MM.1S (cell line): ENCODE measurements at regions not wholly inside any gene's neighbourhood (a gene's known extent, or its start where the extent isn't known, plus 50 kb on each side); places are given as distances from the start of the nearest gene placed in this dataset.

Experiments
- DNase-seq: peaks from one replicate; pipeline ENCODE4 v3.0.0-alpha.2; 2015
- H2AFZ ChIP-seq: fragments of 300-600 bp; sonication (generic); 2 replicates; pipeline ENCODE4 v1.6.0; 2016; ENCODE audit warnings: antibody characterized with exemption, low read length
- H3F3A ChIP-seq: fragments of 300-600 bp; sonication (generic); 2 replicates; pipeline ENCODE4 v1.6.1; 2016; ENCODE audit warnings: mild to moderate bottlenecking, antibody characterized with exemption, low read length, moderate library complexity, mixed read lengths; ENCODE audit not compliant: insufficient read depth
- H3K27ac ChIP-seq: fragments of 300-600 bp; sonication (generic); 2 replicates; pipeline ENCODE4 v1.5.1; 2016; ENCODE audit warnings: mild to moderate bottlenecking, low read length
- H3K27me3 ChIP-seq: fragments of 300-600 bp; sonication (generic); replicated peaks from 2 replicates; pipeline ENCODE4 v1.6.0; 2016; ENCODE audit warnings: low read length; ENCODE audit not compliant: insufficient read depth
- H3K36me3 ChIP-seq: fragments of 300-600 bp; sonication (generic); replicated peaks from 2 replicates; pipeline ENCODE4 v1.6.1; 2016; ENCODE audit warnings: mild to moderate bottlenecking, low read length, mixed read lengths; ENCODE audit not compliant: insufficient read depth
- H3K4me1 ChIP-seq: fragments of 300-600 bp; sonication (generic); 2 replicates; pipeline ENCODE4 v1.6.1; 2016; ENCODE audit warnings: low read length, mixed read lengths
- H3K4me2 ChIP-seq: fragments of 300-600 bp; sonication (generic); 2 replicates; pipeline ENCODE4 v1.6.0; 2016; ENCODE audit warnings: low read depth, low read length
- H3K4me3 ChIP-seq: fragments of 300-600 bp; sonication (generic); 2 replicates; pipeline ENCODE4 v1.5.1; 2016; ENCODE audit warnings: low read length, mixed read lengths
- H3K79me2 ChIP-seq: fragments of 300-600 bp; sonication (generic); 2 replicates; pipeline ENCODE4 v1.6.1; 2016; ENCODE audit warnings: mixed run types, low read length, mixed read lengths
- H3K9ac ChIP-seq: fragments of 300-600 bp; sonication (generic); 2 replicates; pipeline ENCODE4 v1.6.1; 2016; ENCODE audit warnings: low read length, mixed read lengths
- H3K9me2 ChIP-seq: fragments of 300-600 bp; sonication (generic); replicated peaks from 2 replicates; pipeline ENCODE4 v1.6.1; 2016; ENCODE audit warnings: mild to moderate bottlenecking, low read length, mixed read lengths; ENCODE audit not compliant: insufficient read depth
- H3K9me3 ChIP-seq: fragments of 300-600 bp; sonication (generic); replicated peaks from 2 replicates; pipeline ENCODE4 v1.6.1; 2016; ENCODE audit warnings: mild to moderate bottlenecking, low read length, mixed read lengths; ENCODE audit not compliant: insufficient read depth
- H4K20me1 ChIP-seq: fragments of 300-600 bp; sonication (generic); 2 replicates; pipeline ENCODE4 v1.6.1; 2016; ENCODE audit warnings: mild to moderate bottlenecking, low read length, moderate library complexity, mixed read lengths; ENCODE audit not compliant: insufficient read depth
- EZH2 ChIP-seq: fragments of 300-600 bp; sonication (generic); optimal IDR thresholded peaks from 2 replicates; pipeline ENCODE3; 2017; ENCODE audit warnings: low read depth, mild to moderate bottlenecking, antibody characterized with exemption, low read length, mixed read lengths
- EZH2phosphoT487 ChIP-seq: fragments of 300-600 bp; sonication (generic); IDR thresholded peaks from 2 replicates; pipeline ENCODE4 v1.6.1; 2018; ENCODE audit warnings: antibody characterized with exemption, low read length
- TF ChIP-seq, protein P1 (sequence below): fragments of 300-600 bp; sonication (generic); IDR thresholded peaks from 2 replicates; pipeline ENCODE4 v1.5.1; 2016; ENCODE audit warnings: antibody characterized with exemption, low read length, mixed read lengths

DNA sequence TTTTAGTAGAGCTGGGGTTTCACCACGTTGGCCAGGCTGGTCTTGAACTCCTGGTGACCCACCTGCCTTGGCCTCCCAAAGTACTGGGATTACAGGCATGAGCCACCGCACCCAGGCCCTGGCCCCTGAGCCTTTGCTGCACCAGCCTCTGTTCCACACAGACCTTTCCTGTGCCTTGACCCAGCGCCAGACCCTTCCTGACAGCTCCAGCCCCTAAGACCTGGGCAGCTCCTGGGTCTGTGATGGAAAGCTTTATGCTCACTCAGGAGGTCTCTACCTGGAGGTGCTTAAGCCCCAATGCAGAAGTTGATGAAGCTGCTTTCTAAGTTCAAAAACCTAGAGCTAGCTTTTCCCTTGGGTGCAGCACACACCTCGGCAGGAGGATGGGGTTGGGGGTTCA, 58.8 kb upstream of the NEK6 start:
- H3F3A ChIP-seq: peaks cover 15% of the 10 kb centered on the region
- no peak for DNase-seq
- peaks cover 17% of the 10 kb centered on the region for H3K4me1 ChIP-seq
- no peak for TF ChIP-seq EZH2
- TF ChIP-seq, protein P1, sequence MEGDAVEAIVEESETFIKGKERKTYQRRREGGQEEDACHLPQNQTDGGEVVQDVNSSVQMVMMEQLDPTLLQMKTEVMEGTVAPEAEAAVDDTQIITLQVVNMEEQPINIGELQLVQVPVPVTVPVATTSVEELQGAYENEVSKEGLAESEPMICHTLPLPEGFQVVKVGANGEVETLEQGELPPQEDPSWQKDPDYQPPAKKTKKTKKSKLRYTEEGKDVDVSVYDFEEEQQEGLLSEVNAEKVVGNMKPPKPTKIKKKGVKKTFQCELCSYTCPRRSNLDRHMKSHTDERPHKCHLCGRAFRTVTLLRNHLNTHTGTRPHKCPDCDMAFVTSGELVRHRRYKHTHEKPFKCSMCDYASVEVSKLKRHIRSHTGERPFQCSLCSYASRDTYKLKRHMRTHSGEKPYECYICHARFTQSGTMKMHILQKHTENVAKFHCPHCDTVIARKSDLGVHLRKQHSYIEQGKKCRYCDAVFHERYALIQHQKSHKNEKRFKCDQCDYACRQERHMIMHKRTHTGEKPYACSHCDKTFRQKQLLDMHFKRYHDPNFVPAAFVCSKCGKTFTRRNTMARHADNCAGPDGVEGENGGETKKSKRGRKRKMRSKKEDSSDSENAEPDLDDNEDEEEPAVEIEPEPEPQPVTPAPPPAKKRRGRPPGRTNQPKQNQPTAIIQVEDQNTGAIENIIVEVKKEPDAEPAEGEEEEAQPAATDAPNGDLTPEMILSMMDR: no peak
- no peak for TF ChIP-seq EZH2phosphoT487
- H3K9me3 ChIP-seq: no peaks in the 10 kb centered on the region
- no peaks in the 10 kb centered on the region for H3K27me3 ChIP-seq
- H3K36me3 ChIP-seq: no peaks in the 10 kb centered on the region
- H3K27ac ChIP-seq: no peak overlapping the region
- H3K79me2 ChIP-seq: no peaks in the 10 kb centered on the region
- no peaks in the 10 kb centered on the region for H4K20me1 ChIP-seq
- H3K9ac ChIP-seq: no peak overlapping the region
- H3K9me2 ChIP-seq: no peaks in the 10 kb centered on the region
- no peak overlapping the region for H3K4me2 ChIP-seq
- H3K4me3 ChIP-seq: no peak overlapping the region
- no peak overlapping the region for H2AFZ ChIP-seq

- no peaks in the 10 kb centered on the region for H3K27me3 ChIP-seq
- H4K20me1 ChIP-seq: no peaks in the 10 kb centered on the region
- no peaks in the 10 kb centered on the region for H3K36me3 ChIP-seq
- DNase-seq: no peak
- H3K27ac ChIP-seq: no peak overlapping the region
- H3K4me3 ChIP-seq: no peak overlapping the region
- H3K4me2 ChIP-seq: no peak overlapping the region
- no peaks in the 10 kb centered on the region for H3K79me2 ChIP-seq
- peaks cover 15% of the 10 kb centered on the region for H3F3A ChIP-seq
- H3K9ac ChIP-seq: no peak overlapping the region
- TF ChIP-seq, protein P1: no peak
- no peak for TF ChIP-seq EZH2phosphoT487
- no peak for TF ChIP-seq EZH2
- H2AFZ ChIP-seq: no peak overlapping the region
- peaks cover 17% of the 10 kb centered on the region for H3K4me1 ChIP-seq
- H3K9me2 ChIP-seq: no peaks in the 10 kb centered on the region
- no peaks in the 10 kb centered on the region for H3K9me3 ChIP-seq
Observed at GRCh38 chr9:124199474-124199873, 58.3 kb upstream of the NEK6 start.

GRCh38 chr9:124202447-124202971, 55.2 kb upstream of the NEK6 start:
- Histone ChIP-seq H3K4me2 (peak overlapping the region; percentile 73), H3K9me2 (no peaks in the 10 kb centered on the region), H3K27ac (peak overlapping the region; percentile 95), H3K9ac (peak overlapping the region; percentile 49), H3F3A (peaks cover 15% of the 10 kb centered on the region), H3K4me1 (peaks cover 28% of the 10 kb centered on the region), H3K4me3 (peak overlapping the region; percentile 33), H3K27me3 (peaks cover 16% of the 10 kb centered on the region), H4K20me1 (no peaks in the 10 kb centered on the region), H3K9me3 (no peaks in the 10 kb centered on the region), H2AFZ (peak overlapping the region; percentile 74), H3K36me3 (no peaks in the 10 kb centered on the region), H3K79me2 (no peaks in the 10 kb centered on the region)
- peak; percentile 94 for DNase-seq
- TF ChIP-seq, protein P1: 0 out of 2 replicates have a peak, but pooled peaks have one; percentile 16
- TF ChIP-seq EZH2: no peak
